Keratinocyte (primary cell): ENCODE measurements at regions not wholly inside any gene's neighbourhood (a gene's known extent, or its start where the extent isn't known, plus 50 kb on each side); places are given as distances from the start of the nearest gene placed in this dataset.

Source experiments
- CTCF ChIP-seq, 3 experiments: IDR thresholded peaks in 1 of 3; conservative IDR thresholded peaks in 1 of 3; optimal IDR thresholded peaks in 1 of 3; 2 replicates in 2 of 3; 3 replicates in 1 of 3; pipeline versions ENCODE3 to v1.5.1; 2011; ENCODE audit warnings: low read length in 3 of 3, mild to moderate bottlenecking in 3 of 3, moderate library complexity in 2 of 3, control low read depth in 1 of 3, inconsistent platforms in 1 of 3; ENCODE audit not compliant: insufficient read depth in 2 of 3; ENCODE audit errors: extremely low read depth in 1 of 3
- EZH2 ChIP-seq: IDR thresholded peaks from one replicate; pipeline ENCODE4 v1.6.1; 2012; ENCODE audit warnings: inconsistent platforms, mild to moderate bottlenecking, low read length, moderate library complexity

DNA sequence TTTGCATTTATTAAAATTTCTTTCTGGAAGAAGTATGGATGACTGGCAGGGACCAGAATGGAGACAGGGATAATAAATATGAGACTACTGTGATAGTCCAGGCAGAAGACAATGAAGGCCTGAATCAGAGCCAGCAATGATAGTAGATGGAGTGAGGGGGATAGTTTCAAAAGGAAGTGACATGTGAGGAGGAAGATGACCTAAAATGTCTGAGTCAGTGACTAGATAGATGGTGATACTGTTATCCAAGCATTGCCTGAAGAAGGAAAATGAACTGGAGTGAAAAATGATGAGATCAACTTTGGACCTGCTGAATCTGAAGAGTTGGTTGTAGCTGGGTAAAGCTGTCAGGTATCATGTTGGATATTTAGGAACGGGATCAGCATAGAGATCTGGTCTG, 158.3 kb upstream of the KLF7 start:
- TF ChIP-seq CTCF (optimal IDR thresholded peaks at IDR 0.05 in 1 of 3, IDR thresholded peaks at IDR 0.05 in 1 of 3, conservative IDR thresholded peaks at IDR 0.05 in 1 of 3; ENCODE audit: extremely low read depth in 1 of 3, insufficient read depth in 2 of 3, low read length in 3 of 3) (no peak), EZH2 (no peak)
